ENCODE measurements at regions not wholly inside any gene's neighbourhood (a gene's known extent, or its start where the extent isn't known, plus 50 kb on each side); places are given as distances from the start of the nearest gene placed in this dataset.

- DNase-seq (no peak), ATAC-seq (no peak)
- WGBS, 3 donors = 86 to 95% (median 89%) methylated on average over 2 of the region's 2 CpGs
- H3K4me1 ChIP-seq = no peaks in the 10 kb centered on the region
- peaks cover 0 to 2% (median 0%) of the 10 kb centered on the region in 3 donors for H3K27me3 ChIP-seq (ENCODE audit: insufficient read depth in 3 of 3, low read length in 2 of 3)
- no peak overlapping the region for H3K27ac ChIP-seq
- H3K9me3 ChIP-seq = no peaks in the 10 kb centered on the region
- no peak overlapping the region for H3K4me3 ChIP-seq
- H3K36me3 ChIP-seq (ENCODE audit: insufficient read depth in 1 of 2, low read depth in 1 of 2) = no peaks in the 10 kb centered on the region
- TF ChIP-seq CTCF (IDR thresholded peaks at IDR 0.05) = no peak
- intact Hi-C loops (cut with DNase I) = no loop called here
These were observed 235.5 kb upstream of the IGF1R start for GRCh38 chr15:98412852-98413251.

- ATAC-seq = peak in 1 of 4 donors; percentile 32
- intact Hi-C loops (cut with DNase I) = no loop called here
These were observed 234.3 kb upstream of the IGF1R start for GRCh38 chr15:98413933-98414546.

GRCh38 chr15:98416222-98416855, 232.0 kb upstream of the IGF1R start:
- H3K4me1 ChIP-seq = peaks cover 1% of the 10 kb centered on the region
- TF ChIP-seq CTCF (IDR thresholded peaks at IDR 0.05) = no peak
- H3K27ac ChIP-seq = no peak overlapping the region
- no peak for DNase-seq
- 58 to 70% (median 69%) methylated on average over 8 of the region's 8 CpGs for WGBS, 3 donors
- ATAC-seq = no peak
- H3K36me3 ChIP-seq (ENCODE audit: insufficient read depth in 1 of 2, low read depth in 1 of 2) = no peaks in the 10 kb centered on the region
- H3K27me3 ChIP-seq (ENCODE audit: insufficient read depth in 3 of 3, low read length in 2 of 3) = peaks cover 0 to 6% (median 5%) of the 10 kb centered on the region in 3 donors
- H3K4me3 ChIP-seq = no peak overlapping the region
- intact Hi-C loops (cut with DNase I) = no loop called here
- H3K9me3 ChIP-seq = no peaks in the 10 kb centered on the region

More at GRCh38 chr15:98413933-98414546, 234.3 kb upstream of the IGF1R start:
- H3K36me3 ChIP-seq (ENCODE audit: insufficient read depth in 1 of 2, low read depth in 1 of 2) = no peaks in the 10 kb centered on the region
- no peak overlapping the region for H3K4me3 ChIP-seq
- no peak overlapping the region for H3K27ac ChIP-seq
- WGBS, 3 donors = 28 to 37% (median 30%) methylated on average over 13 of the region's 13 CpGs
- H3K27me3 ChIP-seq (ENCODE audit: insufficient read depth in 3 of 3, low read length in 2 of 3) = peaks cover 0 to 3% (median 0%) of the 10 kb centered on the region in 3 donors
- no peak for TF ChIP-seq CTCF (IDR thresholded peaks at IDR 0.05)
- no peaks in the 10 kb centered on the region for H3K9me3 ChIP-seq
- peak; percentile 44 to 69 for DNase-seq
- no peaks in the 10 kb centered on the region for H3K4me1 ChIP-seq

- no peak for TF ChIP-seq CTCF (IDR thresholded peaks at IDR 0.05)
- Histone ChIP-seq H3K36me3 (ENCODE audit: insufficient read depth in 1 of 2, low read depth in 1 of 2) (no peaks in the 10 kb centered on the region), H3K27me3 (ENCODE audit: insufficient read depth in 3 of 3, low read length in 2 of 3) (peaks cover 0 to 15% (median 6%) of the 10 kb centered on the region in 3 donors), H3K9me3 (no peaks in the 10 kb centered on the region), H3K4me1 (peaks cover 7% of the 10 kb centered on the region), H3K4me3 (no peak overlapping the region), H3K27ac (no peak overlapping the region)
- DNase-seq (no peak), ATAC-seq (no peak)
- 89 to 91% (median 90%) methylated on average over 12 of the region's 12 CpGs for WGBS, 3 donors
- intact Hi-C loops (cut with DNase I) = no loop called here
These were observed 231.0 kb upstream of the IGF1R start for GRCh38 chr15:98417346-98417745.

Data from psoas muscle (tissue), 7 donors.